ENCODE measurements at regions not wholly inside any gene's neighbourhood (a gene's known extent, or its start where the extent isn't known, plus 50 kb on each side); places are given as distances from the start of the nearest gene placed in this dataset.

DNA sequence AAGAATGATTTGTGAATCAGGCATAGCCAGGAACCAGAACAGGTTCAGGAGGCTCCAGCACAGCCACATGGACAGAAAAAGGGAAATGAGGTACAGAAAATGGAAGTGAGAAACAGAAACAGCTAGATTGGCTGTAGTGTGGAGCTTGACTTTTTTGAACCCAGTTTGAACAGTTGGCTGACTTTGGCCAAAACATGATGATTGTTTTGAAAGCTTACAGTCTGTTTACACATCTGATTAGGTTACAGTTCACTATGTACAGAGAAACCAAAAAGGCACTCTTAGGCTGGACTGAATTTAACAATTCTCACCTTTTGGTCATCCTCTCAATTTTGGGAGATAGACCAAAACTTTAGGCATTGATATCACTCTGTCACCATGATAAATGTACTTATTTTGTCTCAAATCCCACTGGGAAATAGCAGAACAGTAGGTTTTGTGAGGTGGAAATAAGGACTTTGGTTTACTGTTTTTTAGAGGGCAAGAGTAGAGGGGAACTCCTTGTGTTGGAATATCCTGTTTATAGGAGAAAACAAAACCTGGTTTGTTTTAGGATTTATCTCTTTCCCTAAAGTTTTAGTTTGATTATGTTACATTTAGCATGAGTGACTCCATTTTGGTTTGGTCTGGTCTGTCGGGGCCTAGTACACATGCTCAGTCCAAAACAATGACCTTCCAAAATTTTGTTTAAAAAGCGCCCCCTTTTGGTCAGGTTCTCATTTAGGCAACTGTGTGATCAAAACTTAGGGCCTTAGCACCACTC is 123.1 kb downstream of the OLIG3 start:
- no peaks in the 10 kb centered on the region for H3K27me3 ChIP-seq (ENCODE audit: low read depth, low read length)
- H3K4me1 ChIP-seq (ENCODE audit: control insufficient read depth in 1 of 2, insufficient read depth in 2 of 2, low read length in 2 of 2), result no peaks in the 10 kb centered on the region
- no peak overlapping the region for H3K27ac ChIP-seq (ENCODE audit: low read length)
- H3K9me3 ChIP-seq (ENCODE audit: control insufficient read depth in 1 of 2, low read length in 2 of 2), result no peaks in the 10 kb centered on the region
- H3K4me3 ChIP-seq (ENCODE audit: low read depth in 1 of 2, low read length in 2 of 2), result no peak overlapping the region
- H3K36me3 ChIP-seq (ENCODE audit: control insufficient read depth in 1 of 2, insufficient read depth in 2 of 2, low read length in 2 of 2), result no peaks in the 10 kb centered on the region

DNA sequence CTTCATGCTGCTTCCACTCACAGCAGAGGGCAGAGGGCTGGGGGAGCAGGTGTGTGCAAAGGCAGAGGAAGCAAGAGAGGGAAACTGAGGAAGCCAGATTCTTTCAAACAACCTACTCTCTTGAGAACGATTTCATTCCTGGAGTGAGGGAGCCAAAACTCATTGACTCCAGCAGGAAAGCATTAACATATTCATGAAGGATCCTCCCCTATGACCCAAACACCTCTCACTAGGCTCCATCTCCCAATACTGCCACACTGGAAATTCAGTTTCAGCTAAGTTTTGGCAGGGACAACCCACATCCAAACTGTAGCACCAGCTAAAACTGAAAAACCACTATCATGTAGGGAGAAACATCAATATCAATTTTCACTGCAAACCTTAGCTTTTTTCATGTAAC is 125.1 kb downstream of the OLIG3 start:
- no peaks in the 10 kb centered on the region for H3K36me3 ChIP-seq (ENCODE audit: control insufficient read depth in 1 of 2, insufficient read depth in 2 of 2, low read length in 2 of 2)
- no peak overlapping the region for H3K4me3 ChIP-seq (ENCODE audit: low read depth in 1 of 2, low read length in 2 of 2)
- no peaks in the 10 kb centered on the region for H3K9me3 ChIP-seq (ENCODE audit: control insufficient read depth in 1 of 2, low read length in 2 of 2)
- H3K27ac ChIP-seq (ENCODE audit: low read length), result no peak overlapping the region
- no peaks in the 10 kb centered on the region for H3K4me1 ChIP-seq (ENCODE audit: control insufficient read depth in 1 of 2, insufficient read depth in 2 of 2, low read length in 2 of 2)
- no peaks in the 10 kb centered on the region for H3K27me3 ChIP-seq (ENCODE audit: low read depth, low read length)

DNA sequence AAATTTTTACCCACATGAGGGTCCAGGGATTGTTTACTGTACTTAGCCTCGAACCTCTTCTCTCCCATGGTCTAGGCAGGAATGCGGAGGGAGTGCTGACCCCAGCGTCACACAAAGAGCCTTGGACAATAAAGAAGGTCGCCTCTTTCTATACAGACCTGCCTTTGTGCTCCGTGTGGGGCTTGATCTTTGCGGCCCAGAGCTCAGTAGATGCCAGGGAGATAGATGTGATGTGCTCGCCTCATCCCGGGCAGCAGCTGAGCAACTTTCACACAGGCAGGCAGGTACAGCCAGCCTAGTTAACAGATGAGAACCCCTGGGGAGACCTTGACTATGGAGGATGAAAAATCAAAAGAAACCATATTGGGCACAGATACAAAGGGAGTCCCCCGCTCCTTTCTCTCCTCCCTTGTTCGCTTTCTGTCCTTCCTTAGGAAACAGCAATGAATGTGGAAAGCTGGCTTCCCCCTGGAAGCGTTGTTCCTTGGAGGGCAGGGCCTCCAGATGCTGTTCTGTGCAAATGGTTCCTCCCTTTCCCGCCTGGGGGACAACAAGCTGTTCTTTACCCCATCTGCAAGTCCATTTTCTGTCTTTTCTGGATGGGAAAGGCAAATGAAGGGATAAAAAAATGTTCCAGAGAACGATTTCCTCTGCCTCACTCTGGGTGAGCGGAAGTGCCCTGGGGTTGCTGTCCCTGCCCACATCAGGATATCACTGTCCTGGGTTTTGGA is 128.3 kb downstream of the OLIG3 start:
- Histone ChIP-seq H3K27ac (ENCODE audit: low read length) (no peak overlapping the region), H3K36me3 (ENCODE audit: control insufficient read depth in 1 of 2, insufficient read depth in 2 of 2, low read length in 2 of 2) (no peaks in the 10 kb centered on the region), H3K9me3 (ENCODE audit: control insufficient read depth in 1 of 2, low read length in 2 of 2) (no peaks in the 10 kb centered on the region), H3K4me1 (ENCODE audit: control insufficient read depth in 1 of 2, insufficient read depth in 2 of 2, low read length in 2 of 2) (no peaks in the 10 kb centered on the region), H3K4me3 (ENCODE audit: low read depth in 1 of 2, low read length in 2 of 2) (no peak overlapping the region), H3K27me3 (ENCODE audit: low read depth, low read length) (no peaks in the 10 kb centered on the region)

DNA sequence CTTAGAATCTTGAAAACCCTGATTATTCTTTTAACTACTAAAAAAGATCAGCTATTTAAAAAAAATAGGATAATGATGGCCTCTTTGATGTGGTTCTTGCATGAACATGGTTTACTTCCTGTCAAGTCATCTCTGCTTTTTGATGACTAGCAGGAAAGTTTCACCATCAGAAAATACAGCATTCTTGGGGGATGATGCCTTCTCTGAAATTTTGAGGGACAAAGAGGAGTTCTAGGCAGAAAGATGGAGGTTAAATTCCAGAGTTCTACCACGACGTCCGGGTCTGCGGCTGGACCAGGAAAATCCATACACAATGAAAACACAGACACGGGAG is 130.4 kb downstream of the OLIG3 start:
- Histone ChIP-seq H3K27me3 (ENCODE audit: low read depth, low read length) (no peaks in the 10 kb centered on the region), H3K36me3 (ENCODE audit: control insufficient read depth in 1 of 2, insufficient read depth in 2 of 2, low read length in 2 of 2) (no peaks in the 10 kb centered on the region), H3K4me3 (ENCODE audit: low read depth in 1 of 2, low read length in 2 of 2) (no peak overlapping the region), H3K27ac (ENCODE audit: low read length) (no peak overlapping the region), H3K4me1 (ENCODE audit: control insufficient read depth in 1 of 2, insufficient read depth in 2 of 2, low read length in 2 of 2) (no peaks in the 10 kb centered on the region), H3K9me3 (ENCODE audit: control insufficient read depth in 1 of 2, low read length in 2 of 2) (no peaks in the 10 kb centered on the region)

DNA sequence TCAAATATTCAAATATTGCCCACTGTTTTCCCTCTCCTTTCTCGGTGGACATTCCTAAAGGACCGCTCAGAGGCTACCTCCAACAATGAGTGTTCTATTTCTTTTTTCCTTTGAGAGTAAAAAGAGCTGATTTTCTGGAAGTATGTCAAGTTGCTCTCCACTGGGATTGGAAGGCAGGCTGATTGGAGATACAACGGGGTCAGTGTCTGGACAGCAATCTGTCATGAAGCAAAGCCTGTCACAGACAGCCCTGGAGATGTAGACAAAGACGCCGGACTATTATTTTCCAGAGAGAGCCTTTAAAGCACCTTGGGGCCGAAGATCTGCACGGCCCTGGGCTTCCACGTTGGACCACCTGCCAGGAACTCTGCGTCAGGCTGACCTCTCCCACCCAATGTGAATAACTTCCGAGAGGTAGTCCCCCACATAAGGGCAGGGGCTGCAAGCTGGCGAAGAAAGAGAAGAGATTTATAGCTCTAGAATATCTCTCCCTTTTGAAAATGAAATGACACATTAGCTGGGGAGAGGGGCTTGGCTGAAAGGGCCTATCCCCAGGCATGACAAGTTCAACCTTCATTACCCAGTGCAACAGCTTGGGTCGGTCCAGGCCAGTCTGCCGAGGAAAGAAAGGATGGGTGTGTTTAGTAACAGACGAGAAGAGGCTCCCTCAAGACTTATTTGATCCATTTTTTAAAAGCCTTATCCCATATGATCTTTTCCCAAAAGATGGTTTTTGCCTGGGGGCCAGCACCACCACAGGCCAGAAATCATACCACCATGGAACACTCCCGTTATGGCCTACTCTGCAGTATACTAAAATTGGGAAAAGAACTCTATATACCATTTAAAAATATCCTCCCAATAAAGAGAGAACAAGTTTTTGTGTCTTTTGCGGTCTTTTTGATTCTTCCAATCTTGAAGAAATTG is 131.1 kb downstream of the OLIG3 start:
- H3K36me3 ChIP-seq (ENCODE audit: control insufficient read depth in 1 of 2, insufficient read depth in 2 of 2, low read length in 2 of 2), result no peaks in the 10 kb centered on the region
- H3K27ac ChIP-seq (ENCODE audit: low read length), result no peak overlapping the region
- H3K4me3 ChIP-seq (ENCODE audit: low read depth in 1 of 2, low read length in 2 of 2), result no peak overlapping the region
- H3K4me1 ChIP-seq (ENCODE audit: control insufficient read depth in 1 of 2, insufficient read depth in 2 of 2, low read length in 2 of 2), result no peaks in the 10 kb centered on the region
- no peaks in the 10 kb centered on the region for H3K27me3 ChIP-seq (ENCODE audit: low read depth, low read length)
- H3K9me3 ChIP-seq (ENCODE audit: control insufficient read depth in 1 of 2, low read length in 2 of 2), result no peaks in the 10 kb centered on the region

DNA sequence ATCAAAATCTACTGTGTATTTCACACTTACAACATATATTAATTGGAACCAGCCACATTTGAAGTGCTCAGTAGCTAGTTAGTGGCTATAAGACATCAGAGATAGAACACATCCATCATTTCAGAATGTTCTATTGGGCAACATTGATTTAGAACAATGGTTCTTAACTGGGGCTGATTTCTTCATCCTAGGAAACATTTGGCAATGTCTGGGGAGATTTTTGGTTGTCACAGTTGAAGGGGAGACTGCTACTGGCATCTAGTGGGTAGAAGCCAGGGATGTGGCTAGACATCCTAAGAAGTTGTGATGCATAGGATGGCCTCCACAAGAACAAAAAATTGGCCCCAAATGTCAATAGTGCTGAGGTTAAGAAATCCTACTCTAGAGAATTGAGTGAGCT is 132.5 kb downstream of the OLIG3 start:
- H3K4me1 ChIP-seq (ENCODE audit: control insufficient read depth in 1 of 2, insufficient read depth in 2 of 2, low read length in 2 of 2), result no peaks in the 10 kb centered on the region
- H3K9me3 ChIP-seq (ENCODE audit: control insufficient read depth in 1 of 2, low read length in 2 of 2), result no peaks in the 10 kb centered on the region
- no peak overlapping the region for H3K27ac ChIP-seq (ENCODE audit: low read length)
- no peaks in the 10 kb centered on the region for H3K36me3 ChIP-seq (ENCODE audit: control insufficient read depth in 1 of 2, insufficient read depth in 2 of 2, low read length in 2 of 2)
- no peaks in the 10 kb centered on the region for H3K27me3 ChIP-seq (ENCODE audit: low read depth, low read length)
- no peak overlapping the region for H3K4me3 ChIP-seq (ENCODE audit: low read depth in 1 of 2, low read length in 2 of 2)

DNA sequence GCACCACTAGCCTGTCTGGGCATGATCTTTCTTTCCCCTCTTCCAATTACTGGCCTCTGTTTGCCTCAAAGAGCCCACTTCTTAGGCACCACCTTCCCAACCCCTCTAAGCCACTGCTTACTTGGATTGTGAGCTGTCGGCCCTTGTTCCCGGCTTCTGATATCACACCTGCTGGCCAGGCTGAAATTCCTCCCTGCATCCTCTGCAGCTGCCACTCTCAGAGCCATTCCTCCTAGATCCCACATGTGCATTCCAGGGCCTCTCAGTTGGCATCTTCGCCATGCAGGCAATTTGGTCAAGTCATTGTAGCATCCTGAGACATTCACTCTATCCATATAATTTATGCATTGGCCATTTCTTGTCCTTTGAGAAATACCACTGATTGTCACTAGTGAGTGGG is 135.9 kb downstream of the OLIG3 start:
- Histone ChIP-seq H3K9me3 (ENCODE audit: control insufficient read depth in 1 of 2, low read length in 2 of 2) (no peaks in the 10 kb centered on the region), H3K36me3 (ENCODE audit: control insufficient read depth in 1 of 2, insufficient read depth in 2 of 2, low read length in 2 of 2) (no peaks in the 10 kb centered on the region), H3K4me3 (ENCODE audit: low read depth in 1 of 2, low read length in 2 of 2) (no peak overlapping the region), H3K27me3 (ENCODE audit: low read depth, low read length) (no peaks in the 10 kb centered on the region), H3K4me1 (ENCODE audit: control insufficient read depth in 1 of 2, insufficient read depth in 2 of 2, low read length in 2 of 2) (no peaks in the 10 kb centered on the region), H3K27ac (ENCODE audit: low read length) (no peak overlapping the region)

DNA sequence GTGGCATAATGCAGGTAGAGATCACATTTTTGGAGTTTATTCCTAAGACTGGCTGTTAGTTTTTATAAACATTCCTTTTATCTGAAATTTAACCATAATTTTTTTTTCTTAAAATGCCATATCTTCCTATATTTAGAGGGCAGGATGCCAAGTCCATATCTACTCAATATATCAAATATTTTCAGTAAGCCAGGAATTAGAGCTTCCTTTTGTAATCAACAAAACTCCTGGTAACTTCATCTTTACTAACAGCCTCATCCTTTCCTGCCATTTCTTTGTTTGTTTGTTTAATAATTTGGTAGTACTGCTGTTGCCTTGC is 136.3 kb downstream of the OLIG3 start:
- no peaks in the 10 kb centered on the region for H3K36me3 ChIP-seq (ENCODE audit: control insufficient read depth in 1 of 2, insufficient read depth in 2 of 2, low read length in 2 of 2)
- no peak overlapping the region for H3K27ac ChIP-seq (ENCODE audit: low read length)
- H3K27me3 ChIP-seq (ENCODE audit: low read depth, low read length), result no peaks in the 10 kb centered on the region
- no peak overlapping the region for H3K4me3 ChIP-seq (ENCODE audit: low read depth in 1 of 2, low read length in 2 of 2)
- no peaks in the 10 kb centered on the region for H3K4me1 ChIP-seq (ENCODE audit: control insufficient read depth in 1 of 2, insufficient read depth in 2 of 2, low read length in 2 of 2)
- no peaks in the 10 kb centered on the region for H3K9me3 ChIP-seq (ENCODE audit: control insufficient read depth in 1 of 2, low read length in 2 of 2)

DNA sequence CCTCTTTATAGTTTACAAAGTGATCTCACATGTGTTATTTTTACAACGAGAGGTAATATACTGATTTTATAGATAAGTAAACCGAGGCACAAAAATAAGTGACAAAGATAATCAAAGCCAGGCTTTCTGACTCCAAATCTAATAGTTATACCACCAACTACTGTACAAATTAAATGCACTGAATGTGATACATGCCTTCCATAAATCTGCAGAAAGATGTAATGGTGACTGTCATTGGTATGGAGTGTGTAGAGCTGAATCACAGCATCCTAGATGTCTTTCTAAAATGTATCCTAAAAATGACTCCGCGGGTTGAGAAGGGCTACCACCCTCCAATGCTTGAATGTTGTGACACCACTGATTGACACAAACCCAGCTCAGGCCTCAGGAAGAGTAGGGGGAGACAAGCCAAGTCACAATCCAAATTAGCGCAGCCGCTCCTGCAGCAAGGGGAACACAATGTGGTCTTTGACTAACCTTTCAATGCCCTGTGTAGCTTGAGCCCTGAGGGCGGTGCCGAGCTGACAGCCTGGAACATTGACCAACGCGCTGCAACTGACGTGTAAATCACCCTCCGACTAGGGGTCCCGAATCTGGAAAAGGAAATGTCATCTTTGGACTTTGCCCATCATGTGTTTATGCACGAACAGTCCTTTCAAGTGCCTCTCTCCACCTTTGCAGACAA is 136.8 kb downstream of the OLIG3 start:
- H3K36me3 ChIP-seq (ENCODE audit: control insufficient read depth in 1 of 2, insufficient read depth in 2 of 2, low read length in 2 of 2), result no peaks in the 10 kb centered on the region
- H3K27me3 ChIP-seq (ENCODE audit: low read depth, low read length), result no peaks in the 10 kb centered on the region
- H3K9me3 ChIP-seq (ENCODE audit: control insufficient read depth in 1 of 2, low read length in 2 of 2), result no peaks in the 10 kb centered on the region
- H3K4me3 ChIP-seq (ENCODE audit: low read depth in 1 of 2, low read length in 2 of 2), result no peak overlapping the region
- H3K4me1 ChIP-seq (ENCODE audit: control insufficient read depth in 1 of 2, insufficient read depth in 2 of 2, low read length in 2 of 2), result no peaks in the 10 kb centered on the region
- no peak overlapping the region for H3K27ac ChIP-seq (ENCODE audit: low read length)

DNA sequence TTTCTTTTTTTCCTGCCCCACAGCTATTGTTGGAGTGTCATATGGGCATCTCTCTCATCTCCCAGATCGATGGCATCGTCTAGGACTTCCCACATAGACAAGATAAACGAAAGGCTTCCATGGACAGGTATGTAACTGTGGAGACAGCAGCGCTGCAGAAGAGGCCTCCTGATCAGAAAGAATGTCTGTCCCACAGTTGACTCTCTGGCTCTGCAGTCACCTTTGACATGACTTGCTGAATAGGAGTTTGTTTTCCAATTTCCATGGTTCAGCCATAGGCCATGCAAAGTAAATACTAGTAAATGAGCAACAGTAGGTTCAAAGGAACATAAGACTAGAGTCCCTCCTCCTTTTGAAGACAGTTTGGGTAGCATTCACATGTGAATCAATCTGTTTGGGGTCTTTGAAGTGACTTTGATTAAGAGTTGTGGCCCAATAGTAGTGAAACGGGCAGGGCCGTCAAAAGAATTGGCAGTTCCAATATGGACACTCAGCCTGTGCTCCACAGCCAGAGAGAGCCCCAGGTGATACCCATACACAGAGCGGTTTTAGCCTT is 134.7 kb upstream of the IFNGR1 start:
- no peak overlapping the region for H3K4me3 ChIP-seq (ENCODE audit: low read depth in 1 of 2, low read length in 2 of 2)
- H3K27ac ChIP-seq (ENCODE audit: low read length), result no peak overlapping the region
- H3K9me3 ChIP-seq (ENCODE audit: control insufficient read depth in 1 of 2, low read length in 2 of 2), result no peaks in the 10 kb centered on the region
- H3K36me3 ChIP-seq (ENCODE audit: control insufficient read depth in 1 of 2, insufficient read depth in 2 of 2, low read length in 2 of 2), result no peaks in the 10 kb centered on the region
- peaks cover 0 to 16% of the 10 kb centered on the region in 2 donors for H3K4me1 ChIP-seq (ENCODE audit: control insufficient read depth in 1 of 2, insufficient read depth in 2 of 2, low read length in 2 of 2)
- H3K27me3 ChIP-seq (ENCODE audit: low read depth, low read length), result no peaks in the 10 kb centered on the region

DNA sequence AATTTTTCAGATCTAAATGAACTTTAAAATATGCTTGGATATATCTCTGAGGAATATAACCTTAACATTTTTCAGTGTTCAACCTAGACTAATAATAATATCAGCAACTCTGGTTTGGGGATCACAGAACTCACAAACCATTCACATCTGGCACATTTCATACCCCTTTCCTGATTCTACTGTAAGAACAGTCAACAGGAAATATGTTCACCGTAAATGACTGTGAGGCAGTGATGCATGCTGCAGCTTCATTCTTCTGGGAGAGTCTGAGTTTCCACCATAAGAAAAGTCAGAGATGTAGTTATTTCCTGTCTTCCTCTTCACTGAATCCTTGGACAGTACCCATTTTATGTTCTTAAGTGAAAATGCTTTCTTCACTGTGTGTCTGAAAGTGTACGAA is 134.2 kb upstream of the IFNGR1 start:
- Histone ChIP-seq H3K4me1 (ENCODE audit: control insufficient read depth in 1 of 2, insufficient read depth in 2 of 2, low read length in 2 of 2) (peaks cover 0 to 16% of the 10 kb centered on the region in 2 donors), H3K9me3 (ENCODE audit: control insufficient read depth in 1 of 2, low read length in 2 of 2) (no peaks in the 10 kb centered on the region), H3K27me3 (ENCODE audit: low read depth, low read length) (no peaks in the 10 kb centered on the region), H3K4me3 (ENCODE audit: low read depth in 1 of 2, low read length in 2 of 2) (no peak overlapping the region), H3K27ac (ENCODE audit: low read length) (no peak overlapping the region), H3K36me3 (ENCODE audit: control insufficient read depth in 1 of 2, insufficient read depth in 2 of 2, low read length in 2 of 2) (no peaks in the 10 kb centered on the region)

Data from muscle layer of duodenum (tissue), 2 donors.